Cardiac muscle cell (in vitro differentiated cells and primary cell): ENCODE measurements at regions not wholly inside any gene's neighbourhood (a gene's known extent, or its start where the extent isn't known, plus 50 kb on each side); places are given as distances from the start of the nearest gene placed in this dataset.
A peak's percentile ranks its signal among the peaks of the same experiment; 100 is the strongest.

ENCODE experiments used
- DNase-seq, 2 donors: peaks; one replicate each; pipeline versions ENCODE4 v3.0.0 to v3.0.0-alpha.2; 2010 to 2017; ENCODE audit warnings: low read depth in 1 of 2, low spot score in 1 of 2
- H3K27ac ChIP-seq: fragments of 200-600 bp; sonication (generic); 2 replicates; pipeline ENCODE4 v1.5.1; 2016
- H3K27me3 ChIP-seq: fragments of 200-600 bp; sonication (generic); 2 replicates; pipeline ENCODE4 v1.6.0; 2016; ENCODE audit warnings: control low read depth
- H3K36me3 ChIP-seq: fragments of 200-600 bp; sonication (generic); 2 replicates; pipeline ENCODE4 v1.5.1; 2016; ENCODE audit warnings: control low read depth
- H3K4me1 ChIP-seq: fragments of 200-600 bp; sonication (generic); 2 replicates; pipeline ENCODE4 v1.8.1; 2017; ENCODE audit warnings: low read depth, mild to moderate bottlenecking, mixed run types
- H3K4me3 ChIP-seq: fragments of 200-600 bp; sonication (generic); 2 replicates; pipeline ENCODE4 v1.5.1; 2016; ENCODE audit warnings: mild to moderate bottlenecking
- H3K9me3 ChIP-seq: fragments of 200-600 bp; sonication (generic); 2 replicates; pipeline ENCODE4 v1.5.1; 2017; ENCODE audit warnings: low read depth, mild to moderate bottlenecking, control low read depth
- CTCF ChIP-seq: IDR thresholded peaks from 2 replicates; pipeline ENCODE4 v1.5.1; 2012; ENCODE audit warnings: low read depth, mild to moderate bottlenecking, low read length

- Histone ChIP-seq H3K27me3 (no peaks in the 10 kb centered on the region), H3K9me3 (no peaks in the 10 kb centered on the region), H3K4me1 (no peaks in the 10 kb centered on the region), H3K4me3 (no peak overlapping the region), H3K36me3 (no peaks in the 10 kb centered on the region), H3K27ac (no peak overlapping the region)
- TF ChIP-seq CTCF, result no peak
- peak in 1 of 2 donors; percentile 72 for DNase-seq
Measured at GRCh38 chr18:68262690-68263294, 452.1 kb downstream of the TMX3 start.

GRCh38 chr18:68256418-68257067 lies 458.4 kb downstream of the TMX3 start:
- no peak for TF ChIP-seq CTCF

GRCh38 chr18:68244786-68245185 lies 470.1 kb downstream of the TMX3 start:
- H3K36me3 ChIP-seq, result no peaks in the 10 kb centered on the region
- no peaks in the 10 kb centered on the region for H3K4me1 ChIP-seq
- TF ChIP-seq CTCF, result no peak
- H3K27me3 ChIP-seq, result no peaks in the 10 kb centered on the region
- DNase-seq, result peak in 1 of 2 donors; percentile 29
- H3K27ac ChIP-seq, result no peak overlapping the region
- H3K4me3 ChIP-seq, result no peak overlapping the region
- no peaks in the 10 kb centered on the region for H3K9me3 ChIP-seq

More at GRCh38 chr18:68256418-68257067, 458.4 kb downstream of the TMX3 start:
- Histone ChIP-seq H3K36me3 (no peaks in the 10 kb centered on the region), H3K27ac (no peak overlapping the region), H3K4me3 (no peak overlapping the region), H3K9me3 (no peaks in the 10 kb centered on the region), H3K4me1 (no peaks in the 10 kb centered on the region), H3K27me3 (no peaks in the 10 kb centered on the region)
- DNase-seq, result no peak

- no peak for TF ChIP-seq CTCF
- H3K4me1 ChIP-seq, result no peaks in the 10 kb centered on the region
- H3K9me3 ChIP-seq, result no peaks in the 10 kb centered on the region
- DNase-seq, result no peak
- H3K36me3 ChIP-seq, result no peaks in the 10 kb centered on the region
- H3K27me3 ChIP-seq, result no peaks in the 10 kb centered on the region
- H3K27ac ChIP-seq, result no peak overlapping the region
- H3K4me3 ChIP-seq, result no peak overlapping the region
Measured at GRCh38 chr18:68241881-68242280, 473.0 kb downstream of the TMX3 start.

- no peak for DNase-seq
- no peak overlapping the region for H3K27ac ChIP-seq
- no peaks in the 10 kb centered on the region for H3K27me3 ChIP-seq
- no peaks in the 10 kb centered on the region for H3K9me3 ChIP-seq
- no peak for TF ChIP-seq CTCF
- H3K4me3 ChIP-seq, result no peak overlapping the region
- H3K36me3 ChIP-seq, result no peaks in the 10 kb centered on the region
- H3K4me1 ChIP-seq, result no peaks in the 10 kb centered on the region
Measured at GRCh38 chr18:68234676-68235075, 480.2 kb downstream of the TMX3 start.
